SK-N-MC (cell line): ENCODE measurements at regions not wholly inside any gene's neighbourhood (a gene's known extent, or its start where the extent isn't known, plus 50 kb on each side); places are given as distances from the start of the nearest gene placed in this dataset.

Experiments used
- EZH2 ChIP-seq: fragments of 200-600 bp; sonication (generic); IDR thresholded peaks from one replicate; pipeline ENCODE4 v1.6.1; 2017; ENCODE audit warnings: antibody characterized with exemption
- POLR2AphosphoS5 ChIP-seq: IDR thresholded peaks from 2 replicates; pipeline ENCODE4 v1.6.1; 2012; ENCODE audit warnings: mild to moderate bottlenecking, low read depth, low read length, borderline replicate concordance

DNA sequence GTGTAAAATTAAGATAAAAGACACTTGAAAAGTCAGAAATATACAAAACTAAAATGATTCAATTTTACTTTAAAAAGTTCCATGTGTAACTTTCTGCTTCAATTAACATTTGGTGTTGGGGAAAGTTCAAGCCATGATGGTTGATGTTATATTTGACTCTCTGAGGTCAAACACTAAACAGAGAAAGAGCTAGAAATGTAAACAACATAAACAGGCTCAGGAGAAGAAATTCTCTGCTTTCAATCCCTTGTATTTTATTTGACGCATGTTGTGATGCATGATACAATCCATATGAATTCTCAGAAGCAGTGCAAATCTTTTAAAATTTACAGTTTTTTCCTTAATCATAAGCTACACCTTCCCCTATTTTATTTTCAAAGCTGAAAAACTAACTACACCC, 822.4 kb downstream of the PCDH18 start:
- TF ChIP-seq EZH2, result no peak
- no peak for TF ChIP-seq POLR2AphosphoS5
